K562 (cell line): ENCODE measurements at regions not wholly inside any gene's neighbourhood (a gene's known extent, or its start where the extent isn't known, plus 50 kb on each side); places are given as distances from the start of the nearest gene placed in this dataset.

Source experiments
- ATF3 ChIP-seq, 2 experiments: fragments of 450-650 bp in 1 of 2; sonication (generic) in 1 of 2; formaldehyde crosslinking in 1 of 2; IDR thresholded peaks in 1 of 2; conservative IDR thresholded peaks in 1 of 2; 2 replicates each; pipeline versions ENCODE4 v1.6.1 to v1.8.1; 2016 to 2023; ENCODE audit warnings: mild to moderate bottlenecking in 2 of 2, moderate library complexity in 2 of 2, inconsistent platforms in 1 of 2, missing genetic modification reagents in 1 of 2
- DPF2 ChIP-seq: fragments of 450-650 bp; IDR thresholded peaks from 2 replicates; pipeline ENCODE4 v1.6.1; 2016
- ETV5 ChIP-seq: sonication (generic); formaldehyde crosslinking; IDR thresholded peaks from 2 replicates; pipeline ENCODE4 v1.4.0; 2020; ENCODE audit warnings: low read depth, mild to moderate bottlenecking, missing genetic modification reagents
- FOS ChIP-seq: IDR thresholded peaks from 3 replicates; pipeline ENCODE4 v1.6.1; 2011; ENCODE audit not compliant: insufficient read length; ENCODE audit errors: extremely low read depth
- FOXK2 ChIP-seq, 2 experiments: fragments of 450-650 bp; IDR thresholded peaks in 1 of 2; conservative IDR thresholded peaks in 1 of 2; 2 replicates each; pipeline ENCODE4 v1.6.1; 2016; ENCODE audit warnings: low read depth in 2 of 2, mild to moderate bottlenecking in 1 of 2
- GTF2A2 ChIP-seq: IDR thresholded peaks from 2 replicates; pipeline ENCODE4 v1.6.1; 2016; ENCODE audit warnings: mild to moderate bottlenecking, missing genetic modification characterization, missing compliant biosample characterization
- HDAC2 ChIP-seq: fragments of 450-650 bp; IDR thresholded peaks from 2 replicates; pipeline ENCODE4 v1.6.1; 2016; ENCODE audit warnings: mild to moderate bottlenecking
- HNRNPLL ChIP-seq: fragments of 200-400 bp; formaldehyde crosslinking; IDR thresholded peaks from 2 replicates; pipeline ENCODE4 v1.6.1; 2017; ENCODE audit warnings: low read length, low read depth, mild to moderate bottlenecking; ENCODE audit not compliant: poor library complexity, severe bottlenecking
- HOXB6 ChIP-seq: fragments of 250-450 bp; sonication (Bioruptor Pico); IDR thresholded peaks from 2 replicates; pipeline ENCODE4 v1.5.1; 2022; ENCODE audit warnings: mild to moderate bottlenecking, borderline replicate concordance
- L3MBTL2 ChIP-seq: fragments of 450-650 bp; IDR thresholded peaks from 2 replicates; pipeline ENCODE4 v1.6.1; 2016; ENCODE audit warnings: mild to moderate bottlenecking, moderate library complexity
- MAZ ChIP-seq, 2 experiments: fragments of 450-650 bp in 1 of 2; sonication (generic) in 1 of 2; formaldehyde crosslinking; IDR thresholded peaks in 1 of 2; conservative IDR thresholded peaks in 1 of 2; 2 replicates each; pipeline versions ENCODE4 v1.4.0 to v1.5.0; 2020; ENCODE audit warnings: mild to moderate bottlenecking in 1 of 2, missing genetic modification reagents in 1 of 2
- MYC ChIP-seq, 2 experiments: fragments of 250-450 bp in 1 of 2; sonication (Bioruptor Pico) in 1 of 2; IDR thresholded peaks; 2 replicates each; pipeline versions ENCODE4 v1.5.1 to v1.6.1; 2012 to 2021; ENCODE audit warnings: low read depth in 2 of 2, borderline replicate concordance in 1 of 2, improper control_type of control experiment in 1 of 2, low read length in 1 of 2, mild to moderate bottlenecking in 1 of 2, moderate library complexity in 1 of 2
- NEUROD1 ChIP-seq: fragments of 150-350 bp; IDR thresholded peaks from 2 replicates; pipeline ENCODE4 v1.6.1; 2014; ENCODE audit warnings: borderline replicate concordance, low read length, low read depth; ENCODE audit not compliant: partially characterized antibody
- NRF1 ChIP-seq, 2 experiments: fragments of 450-650 bp; IDR thresholded peaks in 1 of 2; conservative IDR thresholded peaks in 1 of 2; 2 replicates each; pipeline ENCODE4 v1.6.1; 2014; ENCODE audit warnings: mild to moderate bottlenecking in 2 of 2
- POLR2AphosphoS2 ChIP-seq: IDR thresholded peaks from 2 replicates; pipeline ENCODE4 v1.6.1; 2012; ENCODE audit warnings: low read length, improper control_type of control experiment
- POLR2B ChIP-seq: fragments of 450-650 bp; IDR thresholded peaks from 2 replicates; pipeline ENCODE4 v1.6.1; 2018; ENCODE audit warnings: low read depth; ENCODE audit not compliant: partially characterized antibody
- SIRT6 ChIP-seq: IDR thresholded peaks from one replicate; pipeline ENCODE4 v1.6.1; 2012; ENCODE audit warnings: low read depth, mild to moderate bottlenecking, control low read depth, inconsistent platforms, low read length, moderate library complexity
- SRF ChIP-seq, 2 experiments: fragments of 250-450, 450-650 bp in 1 of 2; sonication (Bioruptor Pico) in 1 of 2; sonication (generic) in 1 of 2; formaldehyde crosslinking; IDR thresholded peaks; 2 replicates each; pipeline versions ENCODE4 v1.5.0 to v1.5.1; 2020 to 2022; ENCODE audit warnings: mild to moderate bottlenecking in 1 of 2, missing genetic modification reagents in 1 of 2
- TCF7L2 ChIP-seq: fragments of 150-350 bp; IDR thresholded peaks from 2 replicates; pipeline ENCODE4 v1.6.1; 2016; ENCODE audit warnings: low read depth, mild to moderate bottlenecking, low read length, moderate library complexity
- ZNF12 ChIP-seq: sonication (generic); formaldehyde crosslinking; IDR thresholded peaks from 2 replicates; pipeline ENCODE4 v1.4.0; 2020; ENCODE audit warnings: mild to moderate bottlenecking, missing genetic modification reagents
- ZNF121 ChIP-seq: sonication (generic); formaldehyde crosslinking; conservative IDR thresholded peaks from 2 replicates; pipeline ENCODE4 v1.8.0; 2022; ENCODE audit warnings: missing genetic modification reagents
- ZNF133 ChIP-seq: fragments of 250-450 bp; sonication (Bioruptor Pico); IDR thresholded peaks from 2 replicates; pipeline ENCODE4 v1.4.0; 2020; ENCODE audit warnings: mild to moderate bottlenecking
- ZNF79 ChIP-seq: fragments of 250-450 bp; sonication (Bioruptor Pico); IDR thresholded peaks from 2 replicates; pipeline ENCODE4 v1.4.0; 2020; ENCODE audit warnings: low read depth, mild to moderate bottlenecking, moderate library complexity
- TF ChIP-seq, protein P1 (sequence below): fragments of 450-650 bp; IDR thresholded peaks from 2 replicates; pipeline ENCODE4 v1.6.1; 2016; ENCODE audit warnings: antibody characterized with exemption
- TF ChIP-seq, protein P2 (sequence below): fragments of 450-650 bp; formaldehyde crosslinking; IDR thresholded peaks from 2 replicates; pipeline ENCODE4 v1.4.0; 2020; ENCODE audit warnings: mild to moderate bottlenecking, mixed read lengths

DNA sequence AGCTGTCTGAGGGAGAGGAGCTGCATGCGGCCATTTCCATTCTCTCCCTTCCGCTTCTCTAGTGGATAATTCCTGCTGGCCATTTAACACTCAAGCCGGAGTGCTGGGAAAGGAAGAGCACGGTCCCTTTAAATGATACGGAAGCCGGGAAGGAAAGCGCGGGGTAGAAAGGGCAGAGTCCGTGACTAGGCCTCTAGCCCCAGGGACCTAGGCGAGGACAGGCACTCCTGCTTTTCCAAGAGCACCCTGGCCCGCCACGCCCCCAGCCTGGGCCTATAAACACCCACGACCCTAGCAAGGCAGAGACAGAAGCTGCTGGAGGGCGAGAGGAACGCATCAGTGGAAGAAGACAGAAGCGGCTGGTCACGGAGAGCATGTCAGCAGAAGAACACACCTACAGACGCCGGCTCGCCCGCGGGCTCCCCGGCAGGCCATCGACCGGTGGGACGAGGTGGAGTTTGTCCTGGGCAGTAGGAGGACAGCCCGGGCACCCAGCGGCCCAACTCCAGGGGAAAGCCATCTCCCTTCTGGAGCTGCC is 1206.6 kb upstream of the TMEM132C start (continued):
- peak in 1 of 2 experiments; percentile 20; a peak in 1 of 4 replicates for TF ChIP-seq MAZ (CRISPR knock-in tag; conservative IDR thresholded peaks at IDR 0.05 in 1 of 2, IDR thresholded peaks at IDR 0.05 in 1 of 2)
- peak; percentile 49 for TF ChIP-seq DPF2
- no peak for TF ChIP-seq ZNF12 (CRISPR knock-in tag)
- no peak; the same call in 1 of the 2 replicates for TF ChIP-seq GTF2A2
- no peak for TF ChIP-seq HNRNPLL
- TF ChIP-seq ATF3 (IDR thresholded peaks at IDR 0.05), result no peak
- no peak for TF ChIP-seq ATF3 (CRISPR knock-in tag; conservative IDR thresholded peaks at IDR 0.05)
- TF ChIP-seq ETV5, result 0 out of 2 replicates have a peak, but pooled peaks have one; percentile 34
- TF ChIP-seq POLR2B, result peak; percentile 91
- no peak for TF ChIP-seq ZNF121 (CRISPR knock-in tag)
- TF ChIP-seq, protein P1, sequence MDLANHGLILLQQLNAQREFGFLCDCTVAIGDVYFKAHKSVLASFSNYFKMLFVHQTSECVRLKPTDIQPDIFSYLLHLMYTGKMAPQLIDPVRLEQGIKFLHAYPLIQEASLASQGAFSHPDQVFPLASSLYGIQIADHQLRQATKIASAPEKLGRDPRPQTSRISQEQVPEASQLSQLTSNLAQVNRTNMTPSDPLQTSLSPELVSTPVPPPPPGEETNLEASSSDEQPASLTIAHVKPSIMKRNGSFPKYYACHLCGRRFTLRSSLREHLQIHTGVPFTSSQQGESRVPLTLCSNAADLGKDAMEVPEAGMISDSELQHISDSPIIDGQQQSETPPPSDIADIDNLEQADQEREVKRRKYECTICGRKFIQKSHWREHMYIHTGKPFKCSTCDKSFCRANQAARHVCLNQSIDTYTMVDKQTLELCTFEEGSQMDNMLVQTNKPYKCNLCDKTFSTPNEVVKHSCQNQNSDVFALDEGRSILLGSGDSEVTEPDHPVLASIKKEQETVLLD, result peak; percentile 42; the same call in 1 of the 2 replicates
- TF ChIP-seq ZNF133 (CRISPR knock-in tag), result no peak
- TF ChIP-seq, protein P2, sequence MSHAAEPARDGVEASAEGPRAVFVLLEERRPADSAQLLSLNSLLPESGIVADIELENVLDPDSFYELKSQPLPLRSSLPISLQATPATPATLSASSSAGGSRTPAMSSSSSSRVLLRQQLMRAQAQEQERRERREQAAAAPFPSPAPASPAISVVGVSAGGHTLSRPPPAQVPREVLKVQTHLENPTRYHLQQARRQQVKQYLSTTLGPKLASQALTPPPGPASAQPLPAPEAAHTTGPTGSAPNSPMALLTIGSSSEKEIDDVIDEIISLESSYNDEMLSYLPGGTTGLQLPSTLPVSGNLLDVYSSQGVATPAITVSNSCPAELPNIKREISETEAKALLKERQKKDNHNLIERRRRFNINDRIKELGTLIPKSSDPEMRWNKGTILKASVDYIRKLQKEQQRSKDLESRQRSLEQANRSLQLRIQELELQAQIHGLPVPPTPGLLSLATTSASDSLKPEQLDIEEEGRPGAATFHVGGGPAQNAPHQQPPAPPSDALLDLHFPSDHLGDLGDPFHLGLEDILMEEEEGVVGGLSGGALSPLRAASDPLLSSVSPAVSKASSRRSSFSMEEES (CRISPR knock-in tag), result no peak
- TF ChIP-seq POLR2AphosphoS2, result no peak
- TF ChIP-seq SRF (CRISPR knock-in tag; IDR thresholded peaks at IDR 0.05), result no peak
- TF ChIP-seq SIRT6, result no peak
- peak; percentile 14 to 28; a peak in 1 of 4 replicates for TF ChIP-seq NRF1 (conservative IDR thresholded peaks at IDR 0.05 in 1 of 2, IDR thresholded peaks at IDR 0.05 in 1 of 2)
- TF ChIP-seq MYC (IDR thresholded peaks at IDR 0.05; ENCODE audit: low read depth, low read length), result no peak
- TF ChIP-seq MYC (CRISPR knock-in tag; IDR thresholded peaks at IDR 0.05; ENCODE audit: borderline replicate concordance, low read depth), result no peak
- TF ChIP-seq FOS, result no peak
- peak; percentile 89 for TF ChIP-seq L3MBTL2
- no peak for TF ChIP-seq HOXB6
- no peak for TF ChIP-seq ZNF79 (CRISPR knock-in tag)
- TF ChIP-seq TCF7L2, result no peak
- TF ChIP-seq NEUROD1, result peak; percentile 27
- 0 out of 2 replicates have a peak, but pooled peaks have one; percentile 42 for TF ChIP-seq HDAC2
- TF ChIP-seq FOXK2 (conservative IDR thresholded peaks at IDR 0.05 in 1 of 2, IDR thresholded peaks at IDR 0.05 in 1 of 2; ENCODE audit: low read depth in 2 of 2), result peak; percentile 50 to 63
